CD14-positive monocyte (primary cell): ENCODE measurements at regions not wholly inside any gene's neighbourhood (a gene's known extent, or its start where the extent isn't known, plus 50 kb on each side); places are given as distances from the start of the nearest gene placed in this dataset.

Source experiments
- DNase-seq, 3 donors: peaks; one replicate each; pipeline ENCODE4 v3.0.0-alpha.2; 2011 to 2022
- H2AFZ ChIP-seq: 2 replicates; pipeline ENCODE4 v1.6.0; 2012; ENCODE audit warnings: mild to moderate bottlenecking, low read depth, low read length, inconsistent platforms; ENCODE audit not compliant: insufficient read depth, poor library complexity, severe bottlenecking
- H3K27ac ChIP-seq, 2 donors: 1 replicate in 1 of 2; 2 replicates in 1 of 2; pipeline ENCODE4 v1.5.1; 2012 to 2013; ENCODE audit warnings: low read length in 2 of 2, control low read depth in 1 of 2, inconsistent platforms in 1 of 2, low read depth in 1 of 2, mild to moderate bottlenecking in 1 of 2
- H3K27me3 ChIP-seq, 2 donors: one replicate each; pipeline versions ENCODE4 v1.6.0 to v1.6.1; 2011 to 2013; ENCODE audit warnings: low read length in 2 of 2; ENCODE audit not compliant: control insufficient read depth in 2 of 2, insufficient read depth in 2 of 2
- H3K36me3 ChIP-seq, 2 donors: replicated peaks in 1 of 2; 1 replicate in 1 of 2; 2 replicates in 1 of 2; pipeline versions ENCODE4 v1.5.1 to v1.6.1; 2012 to 2013; ENCODE audit warnings: low read length in 2 of 2, control low read depth in 1 of 2, inconsistent platforms in 1 of 2, mild to moderate bottlenecking in 1 of 2; ENCODE audit not compliant: insufficient read depth in 2 of 2, control insufficient read depth in 1 of 2
- H3K4me1 ChIP-seq, 2 donors: 1 replicate in 1 of 2; 2 replicates in 1 of 2; pipeline versions ENCODE4 v1.5.1 to v1.6.1; 2012 to 2013; ENCODE audit warnings: low read length in 2 of 2, control low read depth in 1 of 2, inconsistent platforms in 1 of 2, mild to moderate bottlenecking in 1 of 2, moderate library complexity in 1 of 2; ENCODE audit not compliant: insufficient read depth in 2 of 2, control insufficient read depth in 1 of 2
- H3K4me2 ChIP-seq: replicated peaks from 2 replicates; pipeline ENCODE3; 2012; ENCODE audit warnings: low read length, moderate library complexity, mild to moderate bottlenecking; ENCODE audit not compliant: poor library complexity, severe bottlenecking; ENCODE audit errors: extremely low read depth
- H3K4me3 ChIP-seq, 3 experiments: fragments of 200-600 bp in 1 of 3; sonication (generic) in 1 of 3; replicated peaks in 1 of 3; 1 replicate in 2 of 3; 2 replicates in 1 of 3; pipeline ENCODE4 v1.5.1; 2011 to 2013; ENCODE audit warnings: low read length in 3 of 3, mild to moderate bottlenecking in 3 of 3, control low read depth in 2 of 3, low read depth in 2 of 3, inconsistent platforms in 1 of 3, moderate library complexity in 1 of 3
- H3K79me2 ChIP-seq: 2 replicates; pipeline ENCODE4 v1.6.0; 2012; ENCODE audit warnings: mild to moderate bottlenecking, control low read depth, inconsistent platforms, low read length, moderate library complexity; ENCODE audit not compliant: insufficient read depth
- H3K9ac ChIP-seq: 2 replicates; pipeline ENCODE4 v1.6.0; 2017; ENCODE audit warnings: low read length, mild to moderate bottlenecking; ENCODE audit not compliant: insufficient read depth, poor library complexity, severe bottlenecking
- H3K9me3 ChIP-seq, 2 donors: replicated peaks in 1 of 2; 1 replicate in 1 of 2; 2 replicates in 1 of 2; pipeline versions ENCODE4 v1.5.1 to v1.6.1; 2012 to 2013; ENCODE audit warnings: low read length in 2 of 2, control low read depth in 1 of 2; ENCODE audit not compliant: control insufficient read depth in 1 of 2, insufficient read depth in 1 of 2
- H4K20me1 ChIP-seq: 2 replicates; pipeline ENCODE4 v1.6.0; 2012; ENCODE audit warnings: mild to moderate bottlenecking, low read length, control low read depth, moderate library complexity; ENCODE audit not compliant: insufficient read depth
- H3K27ac Mint-ChIP-seq, 7 donors: one replicate each; pipeline ENCODE4 v1.8.0; 2020; ENCODE audit warnings: mild to moderate bottlenecking in 7 of 7, mixed read lengths in 7 of 7, moderate library complexity in 6 of 7, inconsistent platforms in 2 of 7
- H3K27me3 Mint-ChIP-seq, 3 donors: one replicate each; pipeline ENCODE4 v1.8.0; 2021 to 2022; ENCODE audit warnings: low read depth in 3 of 3, mild to moderate bottlenecking in 3 of 3, mixed read lengths in 3 of 3, moderate library complexity in 3 of 3, inconsistent platforms in 1 of 3
- H3K36me3 Mint-ChIP-seq, 2 donors: one replicate each; pipeline ENCODE4 v1.8.0; 2020; ENCODE audit warnings: mixed read lengths in 2 of 2, inconsistent platforms in 1 of 2, mild to moderate bottlenecking in 1 of 2
- H3K4me1 Mint-ChIP-seq: one replicate; pipeline ENCODE4 v1.8.0; 2020; ENCODE audit warnings: mild to moderate bottlenecking, mixed read lengths
- H3K4me3 Mint-ChIP-seq, 2 donors: one replicate each; pipeline ENCODE4 v1.8.0; 2020; ENCODE audit warnings: mild to moderate bottlenecking in 2 of 2, mixed read lengths in 2 of 2, moderate library complexity in 1 of 2
- H3K9me3 Mint-ChIP-seq, 7 donors: one replicate each; pipeline ENCODE4 v1.8.0; 2020 to 2022; ENCODE audit warnings: mixed read lengths in 7 of 7, mild to moderate bottlenecking in 6 of 7, moderate library complexity in 6 of 7, inconsistent platforms in 2 of 7
- WGBS: methylation state at CpG from one replicate; pipeline ENCODE4 v1.1.5; 2013; ENCODE audit warnings: missing lambda C conversion rate; ENCODE audit not compliant: insufficient coverage; 5-methylcytosine and 5-hydroxymethylcytosine counted together
- intact Hi-C, 2 donors: fragments of 100-400 bp; cut with micrococcal nuclease; formaldehyde crosslinking; loops; one replicate each; pipeline versions ENCODE4 v1.15.0 to v1.15.1; 2023
- TF ChIP-seq, protein P1 (sequence below): fragments of 200-600 bp; IDR thresholded peaks from one replicate; pipeline ENCODE4 v1.8.0; 2022; ENCODE audit warnings: antibody characterized with exemption, mild to moderate bottlenecking

GRCh38 chr11:92885600-92885999, 83.9 kb upstream of the MTNR1B start:
- Histone ChIP-seq H3K4me2 (no peak overlapping the region), H3K4me3 (no peak overlapping the region), H2AFZ (no peak overlapping the region), H3K4me1 (no peaks in the 10 kb centered on the region), H3K36me3 (no peaks in the 10 kb centered on the region), H3K79me2 (no peaks in the 10 kb centered on the region), H3K9me3 (peaks cover 0 to 6% of the 10 kb centered on the region in 2 donors), H4K20me1 (no peaks in the 10 kb centered on the region), H3K27ac (no peak overlapping the region), H3K27me3 (no peaks in the 10 kb centered on the region), H3K9ac (no peak overlapping the region)
- WGBS, result 60% methylated on average over 3 of the region's 4 CpGs
- TF ChIP-seq, protein P1, sequence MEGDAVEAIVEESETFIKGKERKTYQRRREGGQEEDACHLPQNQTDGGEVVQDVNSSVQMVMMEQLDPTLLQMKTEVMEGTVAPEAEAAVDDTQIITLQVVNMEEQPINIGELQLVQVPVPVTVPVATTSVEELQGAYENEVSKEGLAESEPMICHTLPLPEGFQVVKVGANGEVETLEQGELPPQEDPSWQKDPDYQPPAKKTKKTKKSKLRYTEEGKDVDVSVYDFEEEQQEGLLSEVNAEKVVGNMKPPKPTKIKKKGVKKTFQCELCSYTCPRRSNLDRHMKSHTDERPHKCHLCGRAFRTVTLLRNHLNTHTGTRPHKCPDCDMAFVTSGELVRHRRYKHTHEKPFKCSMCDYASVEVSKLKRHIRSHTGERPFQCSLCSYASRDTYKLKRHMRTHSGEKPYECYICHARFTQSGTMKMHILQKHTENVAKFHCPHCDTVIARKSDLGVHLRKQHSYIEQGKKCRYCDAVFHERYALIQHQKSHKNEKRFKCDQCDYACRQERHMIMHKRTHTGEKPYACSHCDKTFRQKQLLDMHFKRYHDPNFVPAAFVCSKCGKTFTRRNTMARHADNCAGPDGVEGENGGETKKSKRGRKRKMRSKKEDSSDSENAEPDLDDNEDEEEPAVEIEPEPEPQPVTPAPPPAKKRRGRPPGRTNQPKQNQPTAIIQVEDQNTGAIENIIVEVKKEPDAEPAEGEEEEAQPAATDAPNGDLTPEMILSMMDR, result no peak
- no peaks in the 10 kb centered on the region for H3K36me3 Mint-ChIP-seq
- no peak overlapping the region for H3K27ac Mint-ChIP-seq
- DNase-seq, result no peak
- peaks cover 2 to 7% (median 3%) of the 10 kb centered on the region in 7 donors for H3K9me3 Mint-ChIP-seq
- peaks cover 0 to 1% (median 0%) of the 10 kb centered on the region in 3 donors for H3K27me3 Mint-ChIP-seq
- intact Hi-C loops, result no loop called here
- no peaks in the 10 kb centered on the region for H3K4me1 Mint-ChIP-seq
- no peak overlapping the region for H3K4me3 Mint-ChIP-seq

GRCh38 chr11:92886243-92886905, 83.1 kb upstream of the MTNR1B start:
- TF ChIP-seq, protein P1, result peak; percentile 14
- Histone ChIP-seq H4K20me1 (no peaks in the 10 kb centered on the region), H3K27ac (no peak overlapping the region), H3K27me3 (no peaks in the 10 kb centered on the region), H2AFZ (no peak overlapping the region), H3K79me2 (no peaks in the 10 kb centered on the region), H3K36me3 (no peaks in the 10 kb centered on the region), H3K4me2 (no peak overlapping the region), H3K4me1 (no peaks in the 10 kb centered on the region), H3K4me3 (no peak overlapping the region), H3K9ac (no peak overlapping the region), H3K9me3 (peaks cover 0 to 6% of the 10 kb centered on the region in 2 donors)
- no peak overlapping the region for H3K4me3 Mint-ChIP-seq
- no peak for DNase-seq
- H3K4me1 Mint-ChIP-seq, result no peaks in the 10 kb centered on the region
- intact Hi-C loops, result no loop called here
- peaks cover 0 to 1% (median 0%) of the 10 kb centered on the region in 3 donors for H3K27me3 Mint-ChIP-seq
- no CpG with 5 or more reads among the region's 4 CpGs for WGBS
- no peak overlapping the region for H3K27ac Mint-ChIP-seq
- H3K36me3 Mint-ChIP-seq, result no peaks in the 10 kb centered on the region
- peaks cover 2 to 7% (median 3%) of the 10 kb centered on the region in 7 donors for H3K9me3 Mint-ChIP-seq
